Right ventricle myocardium inferior (tissue), 1 donor: ENCODE measurements at regions not wholly inside any gene's neighbourhood (a gene's known extent, or its start where the extent isn't known, plus 50 kb on each side); places are given as distances from the start of the nearest gene placed in this dataset.
A peak's percentile ranks its signal among the peaks of the same experiment; 100 is the strongest.

Source experiments
- ATAC-seq: fragments of 200-7000 bp; cut with Tn5 transposase; one replicate; pipeline ENCODE4 v1.9.1; 2020; ENCODE audit warnings: mild to moderate bottlenecking, moderate library complexity
- DNase-seq: peaks from one replicate; pipeline ENCODE4 v3.0.0; 2021; ENCODE audit errors: missing footprints
- intact Hi-C: fragments of 100-400 bp; cut with DNase I; formaldehyde crosslinking; loops from one replicate; pipeline ENCODE4 v1.11.0; 2022
- donor health status: DM: no; HTN: yes; CAD: no; lungs with severe emphysema.

DNA sequence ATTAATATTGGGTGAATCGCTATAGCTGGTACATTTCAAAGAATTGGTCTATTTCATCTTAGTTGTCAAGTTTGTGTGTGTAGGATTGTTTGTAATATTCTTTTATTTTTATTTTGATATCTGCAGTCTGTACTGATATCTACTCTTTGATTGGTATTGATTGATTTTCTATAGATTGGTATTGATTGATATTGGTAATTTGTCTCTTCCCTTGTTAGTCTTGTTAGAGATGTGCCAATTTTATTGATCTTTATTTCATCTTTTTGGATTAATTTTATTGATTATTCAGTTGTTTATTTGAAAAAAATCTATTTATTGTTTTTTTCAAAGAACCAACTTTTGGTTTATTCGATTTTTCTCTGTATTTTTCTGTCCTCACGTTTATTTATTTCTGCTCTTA lies 61.4 kb downstream of the TM2D3 start:
- DNase-seq, result no peak
- intact Hi-C loops, result no loop called here

DNA sequence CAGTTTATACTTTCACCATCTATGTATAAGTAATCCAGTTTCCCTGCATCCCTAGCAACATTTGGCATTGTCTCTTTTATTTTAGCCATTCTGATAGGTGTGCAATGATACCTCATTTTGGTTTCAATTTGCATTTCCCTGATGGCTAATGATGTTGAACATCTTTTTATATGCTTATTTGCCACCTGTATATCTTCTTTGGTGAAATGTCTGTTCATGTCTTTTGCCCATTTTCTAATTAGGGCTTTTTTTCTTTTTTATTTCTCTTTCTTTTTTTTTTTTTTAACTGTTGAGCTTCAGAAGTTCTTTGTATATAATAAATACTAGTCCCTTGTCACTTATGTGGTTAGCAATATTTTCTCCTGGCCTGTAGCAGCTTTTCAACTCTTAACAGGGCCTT lies 68.9 kb downstream of the TM2D3 start:
- intact Hi-C loops, result loop anchor here (5.0 to 10.0 kb wide), 2 partner anchors 81 to 218 kb away; no protein-coding TSS in a partner anchor
- DNase-seq (no peak), ATAC-seq (no peak)

More for the DNA sequence above, 61.4 kb downstream of the TM2D3 start:
- no peak for ATAC-seq

DNA sequence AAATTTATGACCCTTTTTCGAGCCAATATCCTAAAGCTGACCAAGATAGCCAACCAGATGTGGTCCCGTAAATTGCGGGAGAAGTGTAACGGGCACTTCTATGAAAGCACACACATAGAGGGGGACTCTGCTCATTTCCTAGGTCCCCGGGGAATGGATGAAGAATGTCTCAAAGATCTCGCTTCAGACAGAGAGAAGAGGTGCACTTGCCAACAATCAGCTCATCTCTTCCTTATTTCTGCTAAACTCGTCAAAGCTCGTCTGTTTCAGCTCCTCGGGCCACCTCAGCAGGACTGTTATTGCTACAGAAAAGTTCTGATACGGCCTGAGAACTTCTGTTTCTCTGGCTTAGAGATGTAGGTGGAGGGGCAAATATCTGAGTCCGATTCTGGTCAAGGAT lies 71.8 kb downstream of the TM2D3 start:
- ATAC-seq, result no peak
- no peak for DNase-seq
- intact Hi-C loops, result loop anchor here (5.0 to 10.0 kb wide), 2 partner anchors 78 to 216 kb away; no protein-coding TSS in a partner anchor

DNA sequence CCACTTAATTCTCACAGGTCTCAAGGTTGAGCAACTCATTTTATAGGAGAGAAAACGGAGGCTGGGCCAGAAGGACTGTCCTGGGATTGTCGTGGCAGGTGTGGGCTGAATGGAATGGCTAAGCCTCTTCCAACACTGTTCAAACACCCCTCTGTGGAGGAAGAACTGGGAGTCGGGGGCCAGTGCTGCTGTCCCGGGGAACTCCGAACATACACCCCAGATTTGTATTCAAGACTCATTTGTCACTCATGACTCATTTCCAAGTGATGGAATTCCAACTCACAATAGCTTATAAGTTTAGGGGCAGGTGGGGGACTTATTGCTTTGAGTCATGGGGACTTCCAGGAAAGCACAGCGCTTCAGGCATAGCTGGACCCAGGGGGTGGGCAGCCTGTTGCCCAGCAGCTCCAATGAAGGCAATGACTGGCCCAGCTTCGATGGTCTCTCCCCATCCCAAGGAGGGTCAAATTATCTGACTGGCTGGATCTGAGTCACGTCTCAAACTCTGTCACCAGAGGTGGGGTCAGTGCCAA lies 72.5 kb downstream of the TM2D3 start:
- no peak for DNase-seq
- no peak for ATAC-seq
- intact Hi-C loops, result loop anchor here (5.0 to 10.0 kb wide), 3 partner anchors 58 to 215 kb away; no protein-coding TSS in a partner anchor

DNA sequence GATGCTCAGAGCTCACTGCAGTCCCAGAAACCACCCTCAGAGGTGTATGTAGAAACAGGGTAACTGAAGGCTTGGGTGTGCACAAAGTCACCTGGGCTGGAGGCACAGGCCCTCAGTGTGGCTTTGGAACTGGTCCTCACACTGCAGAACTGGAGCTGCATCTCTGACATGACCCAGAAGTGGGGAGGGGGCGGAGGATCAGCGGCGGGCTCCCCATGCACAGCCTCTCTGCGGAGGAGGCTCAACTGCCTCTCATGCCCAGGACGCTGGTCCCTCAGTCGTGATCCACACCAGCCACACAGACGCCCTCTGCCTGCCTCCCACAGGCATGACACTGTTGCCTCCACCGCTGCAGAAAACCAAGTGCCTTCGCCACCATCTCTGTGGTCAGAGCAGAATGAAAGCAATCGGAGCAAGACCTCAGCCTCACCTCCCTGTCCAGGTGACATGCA lies 73.7 kb downstream of the TM2D3 start:
- ATAC-seq (peak; percentile 42), DNase-seq (no peak)
- intact Hi-C loops, result loop anchor here (5.0 kb wide), 1 partner anchor 59 kb away; no protein-coding TSS in a partner anchor

DNA sequence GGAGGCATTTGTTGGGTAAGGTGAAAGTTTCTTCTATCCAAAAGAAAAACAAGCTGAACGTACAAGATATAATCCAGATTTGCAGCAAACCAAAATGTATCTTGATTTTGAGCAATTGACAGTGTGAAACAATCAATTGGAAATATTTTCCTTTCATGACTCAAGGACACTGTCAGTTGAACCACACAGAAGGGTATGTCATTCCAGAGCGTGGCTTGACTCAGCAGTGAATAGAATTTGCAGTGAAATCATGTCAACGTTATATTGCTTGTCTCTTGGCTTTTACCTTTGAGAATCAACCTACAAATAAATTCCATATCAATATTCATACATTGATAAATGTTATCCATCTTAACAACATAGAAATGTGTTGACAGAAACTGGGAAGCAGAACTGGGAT lies 78.2 kb downstream of the TM2D3 start:
- intact Hi-C loops, result no loop called here
- ATAC-seq (no peak), DNase-seq (no peak)

DNA sequence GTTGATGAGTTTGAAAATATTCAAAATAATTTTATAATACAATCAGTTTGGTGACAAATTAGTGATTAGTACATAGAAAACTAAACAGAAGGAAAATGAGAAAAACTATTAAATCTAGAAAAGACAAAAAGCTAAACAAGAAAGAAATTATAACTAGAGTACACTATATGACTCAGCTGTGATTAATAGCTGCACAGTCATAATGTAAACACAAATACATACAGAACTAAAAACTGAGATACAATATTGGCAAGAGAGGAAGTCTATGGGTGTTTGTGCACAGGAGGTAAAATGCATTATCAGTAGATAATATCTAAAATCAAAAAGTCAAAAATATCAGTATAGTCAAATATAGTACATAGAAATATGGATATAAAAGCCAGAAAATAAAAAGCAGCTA lies 80.7 kb upstream of the PCSK6 start:
- intact Hi-C loops, result no loop called here
- ATAC-seq (no peak), DNase-seq (no peak)

DNA sequence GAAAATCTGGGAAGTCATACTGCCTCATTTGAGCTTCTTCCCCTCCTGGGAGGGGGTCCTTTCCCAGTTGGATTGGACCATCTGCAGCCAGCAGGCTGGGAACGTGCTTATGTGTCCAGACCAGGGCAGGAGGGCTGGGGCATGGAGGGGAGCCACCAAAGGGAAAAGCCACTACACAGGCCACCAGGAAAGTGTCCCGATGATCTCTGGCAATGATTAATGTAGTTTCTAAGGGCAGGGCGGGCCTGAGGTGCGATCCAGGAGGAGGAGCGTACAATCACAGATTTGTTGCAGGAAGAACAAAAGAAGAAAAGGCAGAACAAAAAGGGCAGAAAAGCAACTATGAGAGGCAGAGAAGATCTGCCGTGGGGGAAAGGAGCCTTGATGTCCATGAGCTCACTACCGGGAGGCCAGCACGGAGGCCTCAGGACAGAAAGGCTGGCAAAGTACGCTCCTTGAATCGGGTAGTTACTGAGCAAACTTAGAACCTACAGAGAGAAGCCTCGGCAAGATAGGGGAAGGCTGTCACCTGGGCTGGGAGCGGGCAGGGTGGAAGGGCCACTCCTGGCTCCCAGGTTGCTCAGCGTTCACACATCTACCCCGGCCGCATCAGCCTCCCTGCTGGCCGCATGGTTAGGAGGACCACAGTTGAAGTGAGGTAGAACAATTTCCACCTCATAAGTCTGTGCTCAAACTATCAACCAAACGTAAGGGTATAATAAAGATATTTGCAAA lies 79.5 kb upstream of the PCSK6 start:
- ATAC-seq, result no peak
- no peak for DNase-seq
- intact Hi-C loops, result no loop called here

DNA sequence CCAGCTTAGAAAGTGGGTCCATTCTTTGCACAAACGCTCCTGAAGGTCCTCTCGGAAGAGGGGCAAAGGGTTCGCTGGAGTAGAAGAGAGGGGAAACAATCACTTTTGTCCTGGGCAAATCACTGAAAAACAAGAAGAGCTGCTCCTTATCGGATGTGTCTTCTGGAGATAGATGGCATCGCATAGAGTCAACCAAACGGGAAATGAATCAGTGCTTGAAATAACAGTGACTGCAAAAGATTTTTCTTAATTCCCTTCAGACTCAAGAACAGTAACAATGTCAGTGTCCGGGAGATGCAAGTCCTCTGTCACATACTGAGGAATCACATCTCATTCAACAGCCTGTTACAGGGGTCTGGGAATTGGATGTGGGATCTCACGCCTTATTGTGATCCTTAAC lies 78.8 kb upstream of the PCSK6 start:
- intact Hi-C loops, result no loop called here
- ATAC-seq (no peak), DNase-seq (no peak)

DNA sequence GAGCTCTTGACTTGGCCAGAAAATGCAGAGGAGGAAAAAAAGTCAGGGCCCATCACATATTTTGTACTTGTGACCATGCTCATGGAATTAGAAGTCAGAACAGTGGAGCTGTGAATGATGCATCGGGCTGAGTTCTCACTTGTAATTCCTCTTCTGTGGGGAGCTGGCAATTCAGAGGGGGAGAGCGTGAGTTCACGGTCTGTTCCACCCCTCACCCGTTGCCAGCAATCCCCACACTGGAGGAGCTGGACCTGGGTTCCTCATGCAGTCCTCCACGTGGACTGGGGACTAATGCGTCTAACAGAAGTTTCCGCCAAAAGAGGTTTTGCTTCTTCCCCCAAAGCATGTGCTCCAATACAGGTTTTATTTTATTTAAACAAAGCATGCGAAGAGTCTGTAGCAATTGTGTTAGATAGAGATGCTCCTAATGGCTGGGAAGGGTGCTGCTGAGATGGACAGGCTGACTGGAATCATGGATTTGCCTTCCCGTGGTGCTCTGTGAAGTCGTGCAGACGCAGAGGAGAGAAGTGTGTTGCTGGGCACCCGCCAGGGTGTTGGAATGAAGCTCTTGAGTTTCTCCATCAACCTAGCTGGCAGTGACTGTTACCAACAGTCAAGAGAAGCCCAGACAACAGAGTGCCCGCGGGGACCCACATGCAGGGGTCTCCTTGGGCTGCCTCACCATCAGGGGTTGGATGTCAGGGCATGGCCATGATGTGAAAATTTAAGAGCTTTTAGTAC lies 77.4 kb upstream of the PCSK6 start:
- peak; percentile 42 for ATAC-seq
- intact Hi-C loops, result no loop called here
- no peak for DNase-seq

DNA sequence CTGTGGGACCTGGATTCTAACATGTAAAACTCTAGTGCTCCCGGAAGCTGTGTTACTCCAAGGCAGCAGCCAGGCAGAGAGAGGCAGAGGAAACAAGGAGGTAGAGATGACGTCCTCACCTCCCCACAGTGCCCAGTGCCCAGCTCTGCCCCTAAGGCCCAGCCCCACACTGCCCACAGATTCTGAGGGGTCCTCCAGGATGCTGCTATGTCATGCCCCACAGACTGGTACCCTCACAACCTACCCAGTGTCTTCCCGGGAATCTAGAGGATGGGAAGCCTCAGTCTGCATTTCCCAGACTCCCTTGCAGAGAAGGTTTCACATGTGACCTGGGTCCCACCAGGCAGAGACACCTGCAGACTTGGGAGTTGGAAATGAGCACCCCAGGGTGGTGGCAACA lies 75.9 kb upstream of the PCSK6 start:
- intact Hi-C loops, result no loop called here
- DNase-seq (no peak), ATAC-seq (no peak)

DNA sequence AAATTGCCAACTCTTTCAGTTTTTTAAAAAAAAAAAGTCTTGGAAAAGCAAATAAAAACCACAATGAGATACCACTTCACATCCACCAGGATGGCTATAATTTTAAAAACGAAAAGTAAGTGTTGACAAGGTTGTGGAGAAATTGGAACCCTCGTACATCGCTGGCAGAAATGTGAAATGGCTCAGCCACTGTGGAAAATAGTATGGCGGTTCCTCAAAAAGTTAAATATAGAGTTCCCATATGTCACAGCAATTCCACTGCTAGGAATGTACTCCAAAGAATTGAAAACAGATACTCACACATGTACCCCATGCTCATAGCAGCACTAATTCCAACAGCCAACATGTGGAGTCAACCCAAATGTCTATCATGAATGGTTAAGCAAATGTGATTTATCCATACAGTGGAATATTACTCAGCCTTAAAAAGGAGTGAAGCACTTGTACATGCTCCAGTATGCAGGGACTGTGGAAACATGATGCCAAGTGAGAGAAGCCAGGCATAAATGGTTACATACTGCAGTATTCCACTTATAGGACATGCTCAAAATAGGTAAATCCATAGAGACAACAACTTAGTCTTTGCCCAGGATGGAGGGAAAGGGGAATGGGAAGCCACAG lies 73.8 kb upstream of the PCSK6 start:
- DNase-seq, result no peak
- intact Hi-C loops, result no loop called here

DNA sequence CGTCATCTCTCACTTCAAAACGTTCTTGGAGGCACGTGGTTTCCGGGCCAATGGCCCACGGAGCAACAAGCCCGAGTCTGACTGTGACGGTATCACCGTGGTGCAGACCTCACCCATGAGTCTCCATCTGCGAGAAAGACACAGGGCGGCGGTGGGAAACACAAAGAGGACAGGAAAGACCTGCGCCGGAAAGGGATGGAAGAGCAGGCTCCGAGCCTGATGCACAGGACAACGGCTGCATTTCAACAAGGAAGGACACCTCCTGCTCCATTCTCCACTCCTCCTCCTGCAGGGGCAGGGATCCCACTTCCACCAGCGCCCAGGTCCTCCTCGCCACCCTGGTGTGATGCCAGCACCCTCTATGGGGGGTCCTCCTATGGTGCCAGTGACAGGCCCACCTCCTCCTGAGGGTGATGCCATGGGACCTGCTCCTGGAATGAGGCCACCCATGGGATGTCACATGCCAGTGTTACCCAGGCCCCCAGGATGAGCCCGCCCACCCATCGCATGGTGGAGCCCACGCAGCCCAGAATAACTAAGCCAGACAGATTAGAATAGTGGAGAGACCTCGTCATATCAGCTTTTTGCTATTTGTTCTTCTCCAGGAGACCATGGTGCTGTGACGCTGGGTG lies 73.0 kb upstream of the PCSK6 start:
- DNase-seq (no peak), ATAC-seq (no peak)
- intact Hi-C loops, result no loop called here

More for the DNA sequence above, 73.8 kb upstream of the PCSK6 start:
- no peak for ATAC-seq

DNA sequence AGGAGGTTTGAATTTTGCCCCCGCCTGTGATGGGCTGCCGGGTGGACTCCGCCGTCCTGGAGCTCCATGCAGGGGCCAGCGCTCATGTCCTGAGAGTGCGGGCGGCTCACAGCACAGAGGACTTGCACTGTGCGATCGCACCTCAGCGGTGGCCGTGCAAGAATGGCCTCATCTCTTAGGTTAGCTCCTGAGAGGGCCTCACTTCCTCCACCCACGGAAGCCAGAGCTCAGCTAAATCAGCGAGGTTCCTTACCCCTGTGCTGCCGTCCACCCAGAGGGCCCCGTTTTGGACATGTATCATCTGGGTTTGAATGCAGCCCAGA lies 72.0 kb upstream of the PCSK6 start:
- DNase-seq (no peak), ATAC-seq (no peak)
- intact Hi-C loops, result no loop called here

DNA sequence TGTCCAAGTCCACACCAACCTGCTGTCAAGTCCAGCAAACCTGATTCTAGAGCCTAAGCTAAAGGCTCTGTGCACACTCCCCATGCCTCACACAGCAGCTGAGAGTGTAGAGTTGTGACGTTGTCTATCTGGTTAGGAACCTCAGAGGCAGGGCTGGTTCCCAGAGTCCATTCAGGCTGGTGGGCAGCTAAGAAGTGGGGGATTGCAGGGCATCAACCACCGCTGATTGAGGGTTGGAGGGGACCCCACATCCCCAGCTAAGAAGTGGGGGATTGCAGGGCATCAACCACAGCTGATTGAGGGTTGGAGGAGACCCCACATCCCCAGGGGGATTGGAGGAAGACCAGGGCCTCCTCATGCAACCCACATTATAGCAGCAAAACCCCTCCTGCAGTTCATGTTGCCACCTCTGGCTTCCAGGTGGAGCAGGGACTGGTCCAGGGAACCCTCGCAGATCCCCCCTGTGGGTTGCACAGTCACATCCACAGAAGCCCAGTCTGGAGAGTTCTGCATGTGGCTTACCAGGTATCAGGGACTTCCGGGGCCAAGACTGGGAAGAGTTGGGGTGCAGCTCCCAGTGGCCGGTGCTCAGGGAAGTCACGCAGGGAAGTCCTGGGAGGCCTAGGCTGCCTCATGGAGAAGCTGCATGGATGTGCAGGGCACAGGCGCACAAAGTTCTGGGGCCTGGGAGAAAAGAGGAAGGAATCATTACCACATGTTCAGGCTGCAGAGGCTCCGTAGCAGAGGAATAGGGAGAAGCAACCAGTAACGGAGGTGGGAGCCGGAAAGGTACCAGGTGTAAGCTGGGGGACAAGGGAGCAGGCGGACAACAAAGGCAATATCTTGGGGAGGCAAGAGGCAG lies 71.4 kb upstream of the PCSK6 start:
- DNase-seq, result no peak
- intact Hi-C loops, result no loop called here
- ATAC-seq, result no peak

DNA sequence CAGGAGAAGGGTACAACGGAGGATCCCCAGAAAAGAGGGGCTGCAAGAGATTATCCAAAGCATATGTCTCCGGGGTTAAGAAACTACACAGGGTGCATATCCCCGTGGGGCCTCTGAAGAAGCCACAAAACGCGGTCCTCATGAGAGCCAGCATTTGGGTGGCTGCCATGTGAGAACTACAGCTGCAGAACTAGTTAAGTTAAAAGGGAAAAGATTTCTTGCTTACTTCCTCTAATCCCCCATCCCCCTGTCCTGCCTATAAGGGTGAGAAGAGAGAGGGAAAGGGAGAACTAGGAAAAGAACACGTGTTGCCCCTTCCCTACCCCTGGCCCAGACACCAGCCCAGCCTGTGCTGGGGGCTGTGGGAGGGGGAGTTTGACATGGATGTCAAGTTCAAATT lies 70.4 kb upstream of the PCSK6 start:
- no peak for DNase-seq

DNA sequence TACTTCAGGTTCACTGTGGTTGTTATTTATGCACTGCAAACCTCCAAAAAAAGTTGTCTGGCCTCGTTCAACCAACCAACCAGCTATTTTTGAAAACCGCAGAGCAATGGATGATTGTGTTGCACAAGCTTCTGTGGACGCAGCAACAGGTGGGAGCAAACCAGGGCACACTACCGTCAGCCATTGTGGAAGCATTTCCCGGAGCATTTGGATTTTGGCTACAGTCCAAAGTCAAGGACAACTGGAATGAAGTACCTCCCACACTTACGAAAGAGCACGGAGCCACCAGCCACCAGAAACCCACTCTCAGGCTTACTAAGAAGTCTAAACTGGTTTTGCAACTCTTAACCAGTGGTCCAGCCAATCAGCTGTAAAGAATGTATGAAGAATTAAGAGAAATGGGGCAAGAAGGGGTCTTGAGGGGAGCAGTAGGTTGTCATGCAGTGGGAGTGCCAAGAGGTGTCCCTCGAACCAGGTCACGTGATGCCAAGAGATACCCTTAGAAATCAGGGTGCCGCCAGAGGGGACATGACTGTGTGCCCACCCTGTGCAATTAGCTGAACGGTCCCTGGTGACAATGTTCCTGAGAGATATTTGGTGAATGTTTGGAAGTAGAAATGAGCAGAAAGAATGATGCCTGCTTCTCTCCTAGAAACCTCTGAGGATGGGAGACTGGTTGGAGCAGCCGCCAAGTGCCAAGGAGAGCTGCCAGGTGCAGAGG lies 68.9 kb upstream of the PCSK6 start:
- ATAC-seq, result no peak
- intact Hi-C loops, result no loop called here
- no peak for DNase-seq

More for the DNA sequence above, 70.4 kb upstream of the PCSK6 start:
- intact Hi-C loops, result no loop called here
- ATAC-seq, result no peak

DNA sequence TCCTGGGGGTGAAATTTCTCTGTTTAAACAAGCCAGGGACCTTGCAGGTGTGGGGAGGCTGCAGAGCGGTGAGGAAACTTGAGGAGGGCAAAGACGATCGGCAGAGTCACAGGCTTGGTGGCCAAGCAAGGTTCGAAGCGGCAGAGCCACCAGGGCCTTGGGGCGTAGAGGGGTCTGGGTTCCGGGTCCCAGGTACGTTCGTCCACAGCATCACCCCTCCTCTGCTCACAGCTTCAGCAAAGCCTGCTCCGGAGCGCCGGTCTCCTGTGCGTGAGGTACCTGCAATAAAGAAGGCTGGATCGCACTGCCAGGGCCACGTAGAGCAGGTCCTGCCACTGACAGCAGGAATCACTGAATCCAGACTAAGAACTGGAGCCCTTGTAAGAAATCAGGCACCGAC lies 66.8 kb upstream of the PCSK6 start:
- intact Hi-C loops, result no loop called here

More for the DNA sequence above, 66.8 kb upstream of the PCSK6 start:
- ATAC-seq (no peak), DNase-seq (no peak)
